HepG2 (cell line): ENCODE measurements at regions not wholly inside any gene's neighbourhood (a gene's known extent, or its start where the extent isn't known, plus 50 kb on each side); places are given as distances from the start of the nearest gene placed in this dataset.

Experiments
- ARID5B ChIP-seq: IDR thresholded peaks from 2 replicates; pipeline ENCODE4 v1.4.0; 2020; ENCODE audit warnings: mild to moderate bottlenecking, missing genetic modification reagents
- BCL6 ChIP-seq: IDR thresholded peaks from 2 replicates; pipeline ENCODE4 v1.6.1; 2016; ENCODE audit warnings: missing genetic modification reagents, missing compliant biosample characterization
- CEBPB ChIP-seq: IDR thresholded peaks from 2 replicates; pipeline ENCODE4 v1.6.1; 2011; ENCODE audit warnings: low read depth, low read length, improper control_type of control experiment, borderline replicate concordance
- ESRRA ChIP-seq: sonication (generic); formaldehyde crosslinking; IDR thresholded peaks from 2 replicates; pipeline ENCODE4 v1.5.1; 2020; ENCODE audit warnings: mild to moderate bottlenecking, low read depth, missing genetic modification reagents
- FOXA1 ChIP-seq, 2 experiments: fragments of 450-650 bp in 1 of 2; sonication (generic) in 1 of 2; formaldehyde crosslinking in 1 of 2; IDR thresholded peaks; 2 replicates each; pipeline versions ENCODE4 v1.4.0 to v1.6.1; 2016 to 2020; ENCODE audit warnings: missing genetic modification reagents in 1 of 2
- FOXJ3 ChIP-seq: sonication (generic); formaldehyde crosslinking; IDR thresholded peaks from 2 replicates; pipeline ENCODE4 v1.4.0; 2020; ENCODE audit warnings: missing genetic modification reagents, mild to moderate bottlenecking, borderline replicate concordance
- FOXP1 ChIP-seq, 2 experiments: fragments of 450-650 bp in 1 of 2; IDR thresholded peaks; 2 replicates each; pipeline ENCODE4 v1.6.1; 2017 to 2018; ENCODE audit warnings: antibody characterized with exemption in 1 of 2
- FOXP4 ChIP-seq: sonication (generic); formaldehyde crosslinking; IDR thresholded peaks from 2 replicates; pipeline ENCODE4 v1.4.0; 2020; ENCODE audit warnings: missing genetic modification reagents
- GATAD2A ChIP-seq: IDR thresholded peaks from 2 replicates; pipeline ENCODE4 v1.6.1; 2016
- HDAC2 ChIP-seq: sonication (generic); formaldehyde crosslinking; IDR thresholded peaks from 2 replicates; pipeline ENCODE4 v1.4.0; 2020; ENCODE audit warnings: missing genetic modification reagents
- HMG20A ChIP-seq: IDR thresholded peaks from 2 replicates; pipeline ENCODE4 v1.6.1; 2016; ENCODE audit warnings: borderline replicate concordance
- HOXD1 ChIP-seq: sonication (generic); formaldehyde crosslinking; IDR thresholded peaks from 2 replicates; pipeline ENCODE4 v1.5.0; 2020; ENCODE audit warnings: missing genetic modification reagents
- MTA3 ChIP-seq: sonication (generic); formaldehyde crosslinking; IDR thresholded peaks from 2 replicates; pipeline ENCODE4 v1.4.0; 2020; ENCODE audit warnings: missing genetic modification reagents
- SOX13 ChIP-seq, 3 experiments: fragments of 450-650 bp in 1 of 3; sonication (generic) in 1 of 3; formaldehyde crosslinking in 1 of 3; IDR thresholded peaks in 2 of 3; conservative IDR thresholded peaks in 1 of 3; 2 replicates each; pipeline versions ENCODE4 v1.5.0 to v1.6.1; 2016 to 2020; ENCODE audit warnings: antibody characterized with exemption in 1 of 3, mild to moderate bottlenecking in 1 of 3, missing compliant biosample characterization in 1 of 3, missing genetic modification reagents in 1 of 3, moderate library complexity in 1 of 3
- SOX5 ChIP-seq: IDR thresholded peaks from 2 replicates; pipeline ENCODE4 v1.6.1; 2016; ENCODE audit warnings: borderline replicate concordance
- SOX6 ChIP-seq, 2 experiments: fragments of 450-650 bp in 1 of 2; sonication (generic) in 1 of 2; formaldehyde crosslinking in 1 of 2; IDR thresholded peaks; 2 replicates each; pipeline versions ENCODE4 v1.4.0 to v1.6.1; 2017 to 2020; ENCODE audit warnings: antibody characterized with exemption in 1 of 2, mild to moderate bottlenecking in 1 of 2, missing genetic modification reagents in 1 of 2
- SP5 ChIP-seq: IDR thresholded peaks from 2 replicates; pipeline ENCODE4 v1.6.1; 2016; ENCODE audit warnings: low read depth, borderline replicate concordance
- ZFP1 ChIP-seq: IDR thresholded peaks from 2 replicates; pipeline ENCODE4 v1.6.1; 2016
- ZNF12 ChIP-seq: sonication (generic); formaldehyde crosslinking; IDR thresholded peaks from 2 replicates; pipeline ENCODE4 v1.5.0; 2020; ENCODE audit warnings: missing genetic modification reagents
- ZNF331 ChIP-seq: sonication (generic); formaldehyde crosslinking; IDR thresholded peaks from 2 replicates; pipeline ENCODE4 v1.4.0; 2020; ENCODE audit warnings: missing genetic modification reagents
- ZNF512 ChIP-seq: sonication (generic); formaldehyde crosslinking; IDR thresholded peaks from 2 replicates; pipeline ENCODE4 v1.4.0; 2020; ENCODE audit warnings: mild to moderate bottlenecking, missing genetic modification reagents
- ZNF761 ChIP-seq: sonication (generic); formaldehyde crosslinking; conservative IDR thresholded peaks from 2 replicates; pipeline ENCODE4 v1.4.0; 2020; ENCODE audit warnings: mild to moderate bottlenecking, missing genetic modification reagents
- TF ChIP-seq, protein P1 (sequence below): sonication (generic); formaldehyde crosslinking; IDR thresholded peaks from 2 replicates; pipeline ENCODE4 v1.4.0; 2020; ENCODE audit warnings: missing genetic modification reagents; ENCODE audit errors: not compliant biosample characterization

- TF ChIP-seq ZNF512 (CRISPR knock-in tag) (no peak), HDAC2 (CRISPR knock-in tag) (peak; percentile 54; the same call in 1 of the 2 replicates), ZNF761 (CRISPR knock-in tag) (no peak), ZNF331 (peak; percentile 36; the same call in 1 of the 2 replicates), SOX6 (IDR thresholded peaks at IDR 0.05) (no peak), SOX6 (CRISPR knock-in tag; IDR thresholded peaks at IDR 0.05) (peak; percentile 72), SOX13 (IDR thresholded peaks at IDR 0.05) (no peak), SOX13 (CRISPR knock-in tag; conservative IDR thresholded peaks at IDR 0.05 in 1 of 2, IDR thresholded peaks at IDR 0.05 in 1 of 2) (peak in 1 of 2 experiments; percentile 83; a peak in 2 of 4 replicates), FOXA1 (IDR thresholded peaks at IDR 0.05) (0 out of 2 replicates have a peak, but pooled peaks have one; percentile 16), FOXA1 (CRISPR knock-in tag; IDR thresholded peaks at IDR 0.05) (peak; percentile 95), MTA3 (CRISPR knock-in tag) (no peak), FOXJ3 (CRISPR knock-in tag) (peak; percentile 42; the same call in 1 of the 2 replicates), BCL6 (CRISPR knock-in tag) (peak; percentile 93), CEBPB (peak; percentile 76; the same call in 1 of the 2 replicates), FOXP4 (CRISPR knock-in tag) (peak; percentile 53; the same call in 1 of the 2 replicates), SP5 (no peak), SOX5 (CRISPR knock-in tag) (peak; percentile 51; the same call in 1 of the 2 replicates), GATAD2A (CRISPR knock-in tag) (peak; percentile 81), ARID5B (peak; percentile 87), HMG20A (CRISPR knock-in tag) (peak; percentile 88), ZFP1 (CRISPR knock-in tag) (no peak), ZNF12 (peak; percentile 57; the same call in 1 of the 2 replicates), HOXD1 (CRISPR knock-in tag) (no peak), FOXP1 (IDR thresholded peaks at IDR 0.05) (no peak), FOXP1 (CRISPR knock-in tag; IDR thresholded peaks at IDR 0.05) (peak; percentile 48; the same call in 1 of the 2 replicates), ESRRA (CRISPR knock-in tag) (no peak)
- TF ChIP-seq, protein P1, sequence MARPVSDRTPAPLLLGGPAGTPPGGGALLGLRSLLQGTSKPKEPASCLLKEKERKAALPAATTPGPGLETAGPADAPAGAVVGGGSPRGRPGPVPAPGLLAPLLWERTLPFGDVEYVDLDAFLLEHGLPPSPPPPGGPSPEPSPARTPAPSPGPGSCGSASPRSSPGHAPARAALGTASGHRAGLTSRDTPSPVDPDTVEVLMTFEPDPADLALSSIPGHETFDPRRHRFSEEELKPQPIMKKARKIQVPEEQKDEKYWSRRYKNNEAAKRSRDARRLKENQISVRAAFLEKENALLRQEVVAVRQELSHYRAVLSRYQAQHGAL (CRISPR knock-in tag): no peak
Measured at GRCh38 chr2:180289627-180290026, 282.5 kb upstream of the CWC22 start (continued).
